Endodermal cell (in vitro differentiated cells): ENCODE measurements at regions not wholly inside any gene's neighbourhood (a gene's known extent, or its start where the extent isn't known, plus 50 kb on each side); places are given as distances from the start of the nearest gene placed in this dataset.

Source experiments
- DNase-seq: peaks from one replicate; pipeline ENCODE4 v3.0.0-alpha.2; 2017
- H3K27ac ChIP-seq: 2 replicates; pipeline ENCODE4 v1.5.1; 2013; ENCODE audit warnings: mild to moderate bottlenecking, low read depth, low read length, moderate library complexity
- H3K27me3 ChIP-seq: 2 replicates; pipeline ENCODE4 v1.6.1; 2013; ENCODE audit warnings: mild to moderate bottlenecking, low read length, moderate library complexity; ENCODE audit not compliant: insufficient read depth, control insufficient read depth, poor library complexity, severe bottlenecking
- H3K36me3 ChIP-seq: 2 replicates; pipeline ENCODE4 v1.7.0; 2013; ENCODE audit warnings: mild to moderate bottlenecking, low read length, moderate library complexity; ENCODE audit not compliant: control insufficient read depth, insufficient read depth
- H3K4me1 ChIP-seq: one replicate; pipeline ENCODE4 v1.7.0; 2013; ENCODE audit warnings: low read length; ENCODE audit not compliant: control insufficient read depth, insufficient read depth
- H3K4me3 ChIP-seq: 2 replicates; pipeline ENCODE4 v1.5.1; 2013; ENCODE audit warnings: mild to moderate bottlenecking, low read length, moderate library complexity
- H3K9ac ChIP-seq: 2 replicates; pipeline ENCODE4 v1.6.1; 2013; ENCODE audit warnings: mild to moderate bottlenecking, low read length, moderate library complexity; ENCODE audit not compliant: poor library complexity, severe bottlenecking; ENCODE audit errors: extremely low read depth
- H3K9me3 ChIP-seq: 2 replicates; pipeline ENCODE4 v1.6.1; 2013; ENCODE audit warnings: mild to moderate bottlenecking, low read length, moderate library complexity; ENCODE audit not compliant: control insufficient read depth
- H3K27ac Mint-ChIP-seq: 2 replicates; pipeline ENCODE4 v1.8.0; 2020; ENCODE audit warnings: mixed read lengths
- H3K27me3 Mint-ChIP-seq: 2 replicates; pipeline ENCODE4 v1.8.0; 2021; ENCODE audit warnings: mild to moderate bottlenecking, mixed read lengths; ENCODE audit not compliant: insufficient read depth
- H3K36me3 Mint-ChIP-seq: 2 replicates; pipeline ENCODE4 v1.8.0; 2020; ENCODE audit warnings: low read depth, mixed read lengths
- H3K4me1 Mint-ChIP-seq: 2 replicates; pipeline ENCODE4 v1.8.0; 2020; ENCODE audit warnings: mixed read lengths
- H3K4me3 Mint-ChIP-seq: 2 replicates; pipeline ENCODE4 v1.8.0; 2020; ENCODE audit warnings: mild to moderate bottlenecking, moderate library complexity, mixed read lengths
- H3K9me3 Mint-ChIP-seq: 2 replicates; pipeline ENCODE4 v1.8.0; 2020; ENCODE audit warnings: mild to moderate bottlenecking, mixed read lengths
- CTCF ChIP-seq: fragments of 200-600 bp; sonication (generic); conservative IDR thresholded peaks from 2 replicates; pipeline ENCODE4 v1.5.0; 2021; ENCODE audit warnings: antibody characterized with exemption, mild to moderate bottlenecking
- WGBS, 2 experiments: methylation state at CpG; one replicate each; pipeline versions ENCODE4 v1.1.5 to v1.1.7; 2013; ENCODE audit warnings: missing lambda C conversion rate in 2 of 2, mixed read lengths in 1 of 2; ENCODE audit not compliant: insufficient coverage in 1 of 2, insufficient read length in 1 of 2; 5-methylcytosine and 5-hydroxymethylcytosine counted together

- DNase-seq, result no peak
- Histone ChIP-seq H3K4me1 (no peaks in the 10 kb centered on the region), H3K27me3 (peaks cover 57% of the 10 kb centered on the region), H3K4me3 (no peak overlapping the region), H3K36me3 (no peaks in the 10 kb centered on the region), H3K9ac (no peak overlapping the region), H3K9me3 (no peaks in the 10 kb centered on the region), H3K27ac (no peak overlapping the region)
- Mint-ChIP-seq H3K4me1 (peaks cover 2% of the 10 kb centered on the region), H3K36me3 (no peaks in the 10 kb centered on the region), H3K4me3 (no peak overlapping the region), H3K9me3 (no peaks in the 10 kb centered on the region), H3K27me3 (peaks cover 59% of the 10 kb centered on the region), H3K27ac (no peak overlapping the region)
- no peak for TF ChIP-seq CTCF
- WGBS, 2 experiments, result no CpG with 5 or more reads among the region's 1 CpG
Measured at GRCh38 chr4:8687083-8687482, 94.5 kb downstream of the CPZ start.

GRCh38 chr4:8685831-8686230 is 93.3 kb downstream of the CPZ start:
- Mint-ChIP-seq H3K4me1 (peaks cover 2% of the 10 kb centered on the region), H3K27ac (no peak overlapping the region), H3K4me3 (no peak overlapping the region), H3K9me3 (no peaks in the 10 kb centered on the region), H3K27me3 (peaks cover 58% of the 10 kb centered on the region), H3K36me3 (no peaks in the 10 kb centered on the region)
- Histone ChIP-seq H3K27ac (no peak overlapping the region), H3K4me3 (no peak overlapping the region), H3K9ac (no peak overlapping the region), H3K9me3 (no peaks in the 10 kb centered on the region), H3K4me1 (no peaks in the 10 kb centered on the region), H3K36me3 (no peaks in the 10 kb centered on the region), H3K27me3 (peaks cover 57% of the 10 kb centered on the region)
- TF ChIP-seq CTCF, result no peak
- no peak for DNase-seq
- 87 to 90% methylated on average over 3 to 6 of the region's 6 CpGs for WGBS, 2 experiments

GRCh38 chr4:8683462-8683861 is 90.9 kb downstream of the CPZ start:
- H3K4me3 ChIP-seq, result no peak overlapping the region
- no peak overlapping the region for H3K4me3 Mint-ChIP-seq
- H3K27me3 ChIP-seq, result peaks cover 65% of the 10 kb centered on the region
- H3K9ac ChIP-seq, result no peak overlapping the region
- no peaks in the 10 kb centered on the region for H3K36me3 ChIP-seq
- no peak for DNase-seq
- no peak overlapping the region for H3K27ac Mint-ChIP-seq
- WGBS, 2 experiments, result 89 to 97% methylated on average over 5 of the region's 5 CpGs
- no peaks in the 10 kb centered on the region for H3K9me3 Mint-ChIP-seq
- peaks cover 2% of the 10 kb centered on the region for H3K4me1 Mint-ChIP-seq
- peaks cover 40% of the 10 kb centered on the region for H3K27me3 Mint-ChIP-seq
- H3K9me3 ChIP-seq, result no peaks in the 10 kb centered on the region
- no peaks in the 10 kb centered on the region for H3K4me1 ChIP-seq
- no peak for TF ChIP-seq CTCF
- no peaks in the 10 kb centered on the region for H3K36me3 Mint-ChIP-seq
- no peak overlapping the region for H3K27ac ChIP-seq
